ENCODE measurements at regions not wholly inside any gene's neighbourhood (a gene's known extent, or its start where the extent isn't known, plus 50 kb on each side); places are given as distances from the start of the nearest gene placed in this dataset.

GRCh38 chr2:56707218-56707617 is 523.4 kb downstream of the CCDC85A start:
- TF ChIP-seq MYNN (CRISPR knock-in tag; IDR thresholded peaks at IDR 0.05; ENCODE audit: low read depth) (no peak), ZNF709 (CRISPR knock-in tag; IDR thresholded peaks at IDR 0.05) (no peak), ZNF274 (CRISPR knock-in tag; IDR thresholded peaks at IDR 0.05) (no peak), HDAC1 (CRISPR knock-in tag; IDR thresholded peaks at IDR 0.05) (no peak), SALL2 (CRISPR knock-in tag; IDR thresholded peaks at IDR 0.05) (no peak), ZNF317 (CRISPR knock-in tag; IDR thresholded peaks at IDR 0.05) (no peak), ZZZ3 (CRISPR knock-in tag; IDR thresholded peaks at IDR 0.05; ENCODE audit: borderline replicate concordance) (no peak)
